K562 (cell line): ENCODE measurements at regions not wholly inside any gene's neighbourhood (a gene's known extent, or its start where the extent isn't known, plus 50 kb on each side); places are given as distances from the start of the nearest gene placed in this dataset.
A peak's percentile ranks its signal among the peaks of the same experiment; 100 is the strongest.

Source experiments
- ATAC-seq: fragments of 200-7000 bp; cut with Tn5 transposase; 3 replicates; pipeline ENCODE4 v1.9.1; 2020; ENCODE audit warnings: moderate library complexity
- BruUV-seq: library from RNA; stranded (reverse); fragments of 400-500 nt; replicated peaks from 2 replicates; lab custom pipeline; 2021; lab: Mats Ljungman, UMichigan
- CTCF ChIA-PET: fragments of 300-600 bp; formaldehyde crosslinking; extraction: SDS; loops from one replicate; lab custom pipeline; 2021; ENCODE audit warnings: low intra/inter-chr PET ratio; lab: Yijun Ruan, JAX
- POLR2A ChIA-PET: fragments of 300-600, 350-650 bp; sonication (Branson Sonifier 250); formaldehyde crosslinking; extraction: SDS; loops from one replicate; lab custom pipeline; 2021; ENCODE audit warnings: antibody characterized with exemption, inconsistent platforms; lab: Yijun Ruan, JAX
- DNase-seq, 4 experiments: peaks; one replicate each; pipeline versions ENCODE4 v3.0.0 to v3.0.0-alpha.2; 2011 to 2018; ENCODE audit warnings: low spot score in 3 of 4, mixed read lengths in 3 of 4; ENCODE audit errors: extremely low read depth in 1 of 4
- FAIRE-seq: peaks from 2 replicates; lab custom pipeline; 2011; peaks lifted over from hg19 to GRCh38; lab: Jason Lieb, UNC
- H2AFZ ChIP-seq: 2 replicates; pipeline ENCODE4 v1.6.0; 2011; ENCODE audit warnings: low read depth, low read length, control low read depth, inconsistent platforms
- H3K27ac ChIP-seq: fragments of 200-600 bp; 3 replicates; pipeline ENCODE4 v1.8.0; 2011; ENCODE audit warnings: low read depth, mild to moderate bottlenecking, control low read depth, inconsistent platforms, low read length, moderate library complexity, mixed read lengths; ENCODE audit errors: extremely low read depth
- H3K27me3 ChIP-seq, 2 experiments: fragments of 300-600 bp in 1 of 2; 2 replicates in 1 of 2; 3 replicates in 1 of 2; pipeline versions ENCODE4 v1.6.0 to v1.8.0; 2011; ENCODE audit warnings: inconsistent platforms in 2 of 2, low read length in 2 of 2, mild to moderate bottlenecking in 1 of 2, mixed read lengths in 1 of 2, moderate library complexity in 1 of 2; ENCODE audit not compliant: control insufficient read depth in 2 of 2, insufficient read depth in 2 of 2
- H3K36me3 ChIP-seq: fragments of 300-600 bp; 3 replicates; pipeline ENCODE4 v1.8.0; 2011; ENCODE audit warnings: mild to moderate bottlenecking, low read length, inconsistent platforms; ENCODE audit not compliant: control insufficient read depth, insufficient read depth
- H3K4me1 ChIP-seq, 2 experiments: fragments of 200-600 bp in 1 of 2; replicated peaks in 1 of 2; 2 replicates in 1 of 2; 3 replicates in 1 of 2; pipeline versions ENCODE4 v1.5.1 to v1.8.0; 2011; ENCODE audit warnings: inconsistent platforms in 2 of 2, low read length in 2 of 2, mild to moderate bottlenecking in 1 of 2, mixed read lengths in 1 of 2, moderate library complexity in 1 of 2; ENCODE audit not compliant: control insufficient read depth in 2 of 2, insufficient read depth in 2 of 2
- H3K4me2 ChIP-seq: 2 replicates; pipeline ENCODE4 v1.6.1; 2011; ENCODE audit warnings: low read length, control low read depth, inconsistent platforms, mixed read lengths; ENCODE audit not compliant: insufficient read depth
- H3K4me3 ChIP-seq: fragments of 200-600 bp; sonication (generic), shearing (Covaris generic); 2 replicates; pipeline ENCODE4 v1.5.1; 2016; ENCODE audit warnings: control low read depth, inconsistent platforms
- H3K79me2 ChIP-seq: fragments of 200-600 bp; 3 replicates; pipeline ENCODE4 v1.8.0; 2011; ENCODE audit warnings: low read length, inconsistent platforms; ENCODE audit not compliant: control insufficient read depth, insufficient read depth
- H3K9ac ChIP-seq, 2 experiments: 2 replicates each; pipeline versions ENCODE4 v1.6.0 to v1.6.1; 2011; ENCODE audit warnings: low read depth in 2 of 2, low read length in 2 of 2, control low read depth in 1 of 2, inconsistent platforms in 1 of 2, mild to moderate bottlenecking in 1 of 2, mixed read lengths in 1 of 2; ENCODE audit not compliant: insufficient read depth in 1 of 2
- H3K9me1 ChIP-seq: one replicate; pipeline ENCODE4 v1.6.0; 2011; ENCODE audit warnings: inconsistent platforms, mild to moderate bottlenecking, low read length, moderate library complexity; ENCODE audit not compliant: control insufficient read depth, insufficient read depth
- H3K9me3 ChIP-seq: replicated peaks from 2 replicates; pipeline ENCODE4 v1.5.1; 2011; ENCODE audit warnings: low read depth, low read length, inconsistent platforms; ENCODE audit not compliant: control insufficient read depth, insufficient read depth
- H4K20me1 ChIP-seq: replicated peaks from 2 replicates; pipeline ENCODE4 v1.6.1; 2011; ENCODE audit warnings: low read length, inconsistent platforms, mixed read lengths; ENCODE audit not compliant: control insufficient read depth, insufficient read depth
- ETS2 ChIP-seq: IDR thresholded peaks from 2 replicates; pipeline ENCODE4 v1.6.1; 2016; ENCODE audit warnings: borderline replicate concordance, missing genetic modification characterization, mild to moderate bottlenecking, moderate library complexity, missing compliant biosample characterization; ENCODE audit not compliant: poor library complexity, severe bottlenecking
- ILK ChIP-seq: fragments of 450-650 bp; IDR thresholded peaks from 2 replicates; pipeline ENCODE4 v1.6.1; 2016; ENCODE audit warnings: missing genetic modification characterization, low read depth, mild to moderate bottlenecking, missing compliant biosample characterization, moderate library complexity, borderline replicate concordance
- PATZ1 ChIP-seq: fragments of 250-450 bp; sonication (Bioruptor Pico); IDR thresholded peaks from 2 replicates; pipeline ENCODE4 v1.5.0; 2020; ENCODE audit warnings: mild to moderate bottlenecking, borderline replicate concordance
- PHF21A ChIP-seq: fragments of 450-650 bp; IDR thresholded peaks from 2 replicates; pipeline ENCODE4 v1.6.1; 2017; ENCODE audit warnings: low read depth, borderline replicate concordance
- STAT6 ChIP-seq: sonication (generic); formaldehyde crosslinking; IDR thresholded peaks from 2 replicates; pipeline ENCODE4 v1.8.1; 2023; ENCODE audit warnings: mild to moderate bottlenecking, missing genetic modification reagents
- TSC22D4 ChIP-seq: fragments of 450-650 bp; IDR thresholded peaks from 2 replicates; pipeline ENCODE4 v1.6.1; 2016; ENCODE audit warnings: missing genetic modification characterization, missing biosample characterization, control low read depth
- ZNF695 ChIP-seq: fragments of 450-650 bp; formaldehyde crosslinking; IDR thresholded peaks from 2 replicates; pipeline ENCODE4 v1.4.0; 2020; ENCODE audit warnings: mild to moderate bottlenecking, moderate library complexity
- WGBS: fragments of 100-300 bp; shearing (Covaris generic); methylation state at CpG from one replicate; pipeline ENCODE4 v1.1.6; 2016; ENCODE audit warnings: low coverage, mixed read lengths; ENCODE audit not compliant: insufficient coverage; ENCODE audit errors: missing lambda C conversion rate; 5-methylcytosine and 5-hydroxymethylcytosine counted together
- in situ Hi-C: fragments of 300-500 bp; cut with MboI; formaldehyde crosslinking; loops from 4 replicates; pipeline ENCODE4 v1.15.0; 2018; ENCODE audit warnings: inconsistent platforms, mixed read lengths
- intact Hi-C: fragments of 100-400 bp; cut with micrococcal nuclease; formaldehyde crosslinking; loops from 2 replicates; pipeline ENCODE4 v1.14.2; 2022
- TF ChIP-seq, protein P1 (sequence below): fragments of 450-650 bp; formaldehyde crosslinking; IDR thresholded peaks from 2 replicates; pipeline ENCODE4 v1.4.0; 2022; ENCODE audit warnings: missing genetic modification characterization

- DNase-seq (no peak), FAIRE-seq (no peak), ATAC-seq (no peak)
- H3K36me3 ChIP-seq = no peaks in the 10 kb centered on the region
- intact Hi-C loops (no loop called here), in situ Hi-C loops (no loop called here)
- BruUV-seq = no TSS peak
- no peaks in the 10 kb centered on the region for H3K79me2 ChIP-seq
- H3K9me1 ChIP-seq = peaks cover 3% of the 10 kb centered on the region
- TF ChIP-seq PATZ1 (no peak), ETS2 (tag) (no peak), ILK (tag) (no peak), STAT6 (CRISPR knock-in tag) (no peak), TSC22D4 (tag) (0 out of 2 replicates have a peak, but pooled peaks have one; percentile 20), PHF21A (no peak), ZNF695 (CRISPR knock-in tag) (no peak)
- TF ChIP-seq, protein P1, sequence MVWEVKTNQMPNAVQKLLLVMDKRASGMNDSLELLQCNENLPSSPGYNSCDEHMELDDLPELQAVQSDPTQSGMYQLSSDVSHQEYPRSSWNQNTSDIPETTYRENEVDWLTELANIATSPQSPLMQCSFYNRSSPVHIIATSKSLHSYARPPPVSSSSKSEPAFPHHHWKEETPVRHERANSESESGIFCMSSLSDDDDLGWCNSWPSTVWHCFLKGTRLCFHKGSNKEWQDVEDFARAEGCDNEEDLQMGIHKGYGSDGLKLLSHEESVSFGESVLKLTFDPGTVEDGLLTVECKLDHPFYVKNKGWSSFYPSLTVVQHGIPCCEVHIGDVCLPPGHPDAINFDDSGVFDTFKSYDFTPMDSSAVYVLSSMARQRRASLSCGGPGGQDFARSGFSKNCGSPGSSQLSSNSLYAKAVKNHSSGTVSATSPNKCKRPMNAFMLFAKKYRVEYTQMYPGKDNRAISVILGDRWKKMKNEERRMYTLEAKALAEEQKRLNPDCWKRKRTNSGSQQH (CRISPR knock-in tag) = 0 out of 2 replicates have a peak, but pooled peaks have one; percentile 12
- H3K27me3 ChIP-seq = peaks cover 8 to 34% of the 10 kb centered on the region in 2 experiments; a peak in 4 of 5 replicates
- no peak overlapping the region for H3K9ac ChIP-seq
- no peak overlapping the region for H2AFZ ChIP-seq
- POLR2A ChIA-PET = no interaction called here
- 3% methylated on average over 5 of the region's 5 CpGs for WGBS
- no peak overlapping the region for H3K4me3 ChIP-seq
- no peak overlapping the region for H3K4me2 ChIP-seq
- H3K9me3 ChIP-seq = no peaks in the 10 kb centered on the region
- H3K4me1 ChIP-seq = peaks cover 0 to 18% of the 10 kb centered on the region in 2 experiments; a peak in 2 of 5 replicates
- CTCF ChIA-PET = no interaction called here
- peaks cover 8% of the 10 kb centered on the region for H4K20me1 ChIP-seq
- H3K27ac ChIP-seq = no peak overlapping the region
Observed at GRCh38 chr21:43283136-43283924, 114.5 kb downstream of the CRYAA start.
